B cell (primary cell): ENCODE measurements at regions not wholly inside any gene's neighbourhood (a gene's known extent, or its start where the extent isn't known, plus 50 kb on each side); places are given as distances from the start of the nearest gene placed in this dataset.
"Not testable (repeated sequence)": the region's sequence is repeated elsewhere in the genome, so short reads cannot be mapped to it uniquely, and the experiment has no call there.

ENCODE experiments used
- ATAC-seq: fragments of 200-7000 bp; cut with Tn5 transposase; one replicate; pipeline ENCODE4 v1.10.0; 2021; ENCODE audit warnings: low read depth, mild to moderate bottlenecking, moderate number of reproducible peaks, moderate library complexity
- CTCF ChIA-PET: fragments of 350-600 bp; sonication (Branson Sonifier 250); formaldehyde crosslinking; loops from one replicate; lab custom pipeline; 2021; ENCODE audit warnings: antibody characterized with exemption, inconsistent platforms; lab: Charles Lee
- POLR2A ChIA-PET: fragments of 350-600 bp; sonication (Branson Sonifier 250); formaldehyde crosslinking; loops from one replicate; lab custom pipeline; 2021; ENCODE audit warnings: antibody characterized with exemption; lab: Charles Lee
- DNase-seq: peaks from one replicate; pipeline ENCODE4 v3.0.0; 2013
- H2AFZ ChIP-seq: 2 replicates; pipeline ENCODE4 v1.6.1; 2012; ENCODE audit warnings: mild to moderate bottlenecking, low read depth, low read length; ENCODE audit not compliant: insufficient read depth, poor library complexity, severe bottlenecking
- H3K27ac ChIP-seq, 2 donors: 1 replicate in 1 of 2; 2 replicates in 1 of 2; pipeline ENCODE4 v1.5.1; 2012 to 2013; ENCODE audit warnings: low read length in 2 of 2, mild to moderate bottlenecking in 2 of 2, moderate library complexity in 1 of 2
- H3K27me3 ChIP-seq, 4 experiments: fragments of 200-600 bp in 1 of 4; sonication (generic) in 1 of 4; replicated peaks in 1 of 4; 1 replicate in 2 of 4; 2 replicates in 2 of 4; pipeline versions ENCODE4 v1.6.1 to v1.7.0; 2013 to 2016; ENCODE audit warnings: low read length in 3 of 4, mild to moderate bottlenecking in 2 of 4, mixed read lengths in 1 of 4, moderate library complexity in 1 of 4; ENCODE audit not compliant: insufficient read depth in 4 of 4, control insufficient read depth in 3 of 4; ENCODE audit errors: control extremely low read depth in 1 of 4
- H3K36me3 ChIP-seq, 2 experiments: replicated peaks in 1 of 2; 1 replicate in 1 of 2; 2 replicates in 1 of 2; pipeline versions ENCODE4 v1.6.1 to v1.7.1; 2013; ENCODE audit warnings: low read length in 1 of 2; ENCODE audit not compliant: insufficient read depth in 2 of 2, control insufficient read depth in 1 of 2; ENCODE audit errors: control extremely low read depth in 1 of 2, extremely low read depth in 1 of 2
- H3K4me1 ChIP-seq, 2 donors: fragments of 200-600 bp in 1 of 2; sonication (generic) in 1 of 2; 1 replicate in 1 of 2; 2 replicates in 1 of 2; pipeline versions ENCODE4 v1.5.1 to v1.6.1; 2013 to 2017; ENCODE audit warnings: low read length in 2 of 2; ENCODE audit not compliant: control insufficient read depth in 2 of 2, insufficient read depth in 2 of 2
- H3K4me2 ChIP-seq: replicated peaks from 2 replicates; pipeline ENCODE3; 2012; ENCODE audit warnings: mild to moderate bottlenecking, low read depth, low read length; ENCODE audit not compliant: poor library complexity, severe bottlenecking
- H3K4me3 ChIP-seq, 5 experiments: fragments of 200-600 bp in 1 of 5; sonication (generic) in 1 of 5; 1 replicate in 3 of 5; 2 replicates in 2 of 5; pipeline versions ENCODE4 v1.5.1 to v1.7.0; 2011 to 2016; ENCODE audit warnings: low read length in 4 of 5, mild to moderate bottlenecking in 4 of 5, low read depth in 2 of 5, control low read depth in 1 of 5, moderate library complexity in 1 of 5; ENCODE audit not compliant: insufficient read depth in 1 of 5; ENCODE audit errors: control extremely low read depth in 1 of 5, extremely low read depth in 1 of 5
- H3K79me2 ChIP-seq: fragments of 200-600 bp; sonication (generic); one replicate; pipeline ENCODE4 v1.6.0; 2016; ENCODE audit warnings: low read length; ENCODE audit not compliant: control insufficient read depth, insufficient read depth
- H3K9ac ChIP-seq: fragments of 200-600 bp; sonication (generic); 2 replicates; pipeline ENCODE4 v1.6.1; 2017; ENCODE audit warnings: mild to moderate bottlenecking, low read length, moderate library complexity
- H3K9me3 ChIP-seq, 3 donors: one replicate each; pipeline versions ENCODE4 v1.6.1 to v1.7.1; 2013; ENCODE audit warnings: low read length in 2 of 3; ENCODE audit not compliant: control insufficient read depth in 2 of 3, insufficient read depth in 1 of 3; ENCODE audit errors: control extremely low read depth in 1 of 3
- H4K20me1 ChIP-seq: 2 replicates; pipeline ENCODE4 v1.6.0; 2012; ENCODE audit warnings: mild to moderate bottlenecking, low read length; ENCODE audit not compliant: insufficient read depth, control insufficient read depth, poor library complexity, severe bottlenecking
- H3K27ac Mint-ChIP-seq: one replicate; pipeline ENCODE4 v1.8.0; 2021; ENCODE audit warnings: mixed read lengths
- H3K27me3 Mint-ChIP-seq: one replicate; pipeline ENCODE4 v1.8.0; 2021; ENCODE audit warnings: mixed read lengths
- H3K4me1 Mint-ChIP-seq: one replicate; pipeline ENCODE4 v1.8.0; 2021; ENCODE audit warnings: mixed read lengths
- H3K4me3 Mint-ChIP-seq: one replicate; pipeline ENCODE4 v1.8.0; 2021; ENCODE audit warnings: mixed read lengths
- H3K9me3 Mint-ChIP-seq: one replicate; pipeline ENCODE4 v1.8.0; 2022; ENCODE audit warnings: mixed read lengths; ENCODE audit not compliant: insufficient read depth
- EZH2 ChIP-seq: IDR thresholded peaks from 2 replicates; pipeline ENCODE4 v1.6.1; 2012; ENCODE audit warnings: borderline replicate concordance, low read depth, mild to moderate bottlenecking, moderate library complexity, low read length; ENCODE audit not compliant: insufficient read depth, poor library complexity, severe bottlenecking
- WGBS: methylation state at CpG from one replicate; pipeline ENCODE4 v1.1.5; 2013; ENCODE audit warnings: missing lambda C conversion rate; ENCODE audit not compliant: insufficient coverage; 5-methylcytosine and 5-hydroxymethylcytosine counted together
- intact Hi-C: fragments of 100-400 bp; cut with micrococcal nuclease; formaldehyde crosslinking; loops from one replicate; pipeline ENCODE4 v1.10.0; 2022
- TF ChIP-seq, protein P1 (sequence below): fragments of 200-600 bp; IDR thresholded peaks from one replicate; pipeline ENCODE4 v1.8.0; 2022; ENCODE audit warnings: antibody characterized with exemption, mild to moderate bottlenecking

DNA sequence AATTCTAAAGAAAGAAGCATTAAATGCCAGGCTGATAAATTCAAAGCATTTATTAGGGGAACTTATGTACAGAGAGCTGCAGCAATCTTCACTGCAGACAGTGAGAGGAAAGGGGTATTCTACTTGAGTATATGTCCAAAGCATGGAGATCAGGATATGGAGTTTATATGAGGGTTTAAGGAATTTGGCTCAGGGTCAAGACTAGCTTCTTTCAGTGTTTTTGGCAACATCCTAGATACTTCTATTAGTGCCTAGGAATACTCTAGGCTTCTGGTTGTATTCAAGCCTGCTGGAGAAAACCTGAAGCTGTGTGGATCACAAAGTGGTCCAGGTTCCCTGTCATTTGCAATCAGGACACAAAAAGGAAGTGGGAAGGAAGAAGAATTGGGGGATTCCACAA, 194.6 kb downstream of the CETN3 start:
- no peak for DNase-seq
- Histone ChIP-seq H4K20me1 (no peaks in the 10 kb centered on the region), H2AFZ (no peak overlapping the region), H3K27me3 (no peaks in the 10 kb centered on the region), H3K4me3 (no peak overlapping the region), H3K9me3 (no peaks in the 10 kb centered on the region), H3K9ac (no peak overlapping the region), H3K27ac (no peak overlapping the region), H3K79me2 (no peaks in the 10 kb centered on the region), H3K36me3 (no peaks in the 10 kb centered on the region), H3K4me2 (no peak overlapping the region), H3K4me1 (no peaks in the 10 kb centered on the region)
- Mint-ChIP-seq H3K4me3 (no peak overlapping the region), H3K4me1 (no peaks in the 10 kb centered on the region), H3K9me3 (no peaks in the 10 kb centered on the region), H3K27me3 (no peaks in the 10 kb centered on the region), H3K27ac (no peak overlapping the region)
- intact Hi-C loops = no loop called here
- ChIA-PET CTCF (no interaction called here), POLR2A (no interaction called here)
- TF ChIP-seq EZH2 = no peak
- TF ChIP-seq, protein P1, sequence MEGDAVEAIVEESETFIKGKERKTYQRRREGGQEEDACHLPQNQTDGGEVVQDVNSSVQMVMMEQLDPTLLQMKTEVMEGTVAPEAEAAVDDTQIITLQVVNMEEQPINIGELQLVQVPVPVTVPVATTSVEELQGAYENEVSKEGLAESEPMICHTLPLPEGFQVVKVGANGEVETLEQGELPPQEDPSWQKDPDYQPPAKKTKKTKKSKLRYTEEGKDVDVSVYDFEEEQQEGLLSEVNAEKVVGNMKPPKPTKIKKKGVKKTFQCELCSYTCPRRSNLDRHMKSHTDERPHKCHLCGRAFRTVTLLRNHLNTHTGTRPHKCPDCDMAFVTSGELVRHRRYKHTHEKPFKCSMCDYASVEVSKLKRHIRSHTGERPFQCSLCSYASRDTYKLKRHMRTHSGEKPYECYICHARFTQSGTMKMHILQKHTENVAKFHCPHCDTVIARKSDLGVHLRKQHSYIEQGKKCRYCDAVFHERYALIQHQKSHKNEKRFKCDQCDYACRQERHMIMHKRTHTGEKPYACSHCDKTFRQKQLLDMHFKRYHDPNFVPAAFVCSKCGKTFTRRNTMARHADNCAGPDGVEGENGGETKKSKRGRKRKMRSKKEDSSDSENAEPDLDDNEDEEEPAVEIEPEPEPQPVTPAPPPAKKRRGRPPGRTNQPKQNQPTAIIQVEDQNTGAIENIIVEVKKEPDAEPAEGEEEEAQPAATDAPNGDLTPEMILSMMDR = no peak
- no peak for ATAC-seq

DNA sequence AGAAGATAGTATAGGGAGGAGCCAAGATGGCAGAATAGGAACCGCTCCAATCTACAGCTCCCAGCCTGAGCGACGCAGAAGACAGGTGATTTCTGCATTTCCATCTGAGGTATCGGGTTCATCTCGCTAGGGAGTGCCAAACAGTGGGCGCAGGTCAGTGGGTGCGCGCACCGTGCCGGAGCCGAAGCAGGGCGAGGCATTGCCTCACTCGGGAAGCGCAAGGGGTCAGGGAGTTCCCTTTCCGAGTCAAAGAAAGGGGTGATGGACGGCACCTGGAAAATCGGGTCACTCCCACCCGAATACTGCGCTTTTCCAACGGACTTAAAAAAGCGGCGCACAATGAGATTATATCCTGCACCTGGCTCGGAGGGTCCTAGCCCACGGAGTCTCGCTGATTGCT, 201.2 kb downstream of the CETN3 start:
- H3K9me3 Mint-ChIP-seq, H3K27me3 Mint-ChIP-seq, H3K27ac Mint-ChIP-seq, H3K36me3 ChIP-seq, intact Hi-C loops, CTCF ChIA-PET, H3K9me3 ChIP-seq, ATAC-seq, H3K4me1 Mint-ChIP-seq, H3K4me3 Mint-ChIP-seq, H3K79me2 ChIP-seq, H3K27me3 ChIP-seq, H3K4me2 ChIP-seq, H3K4me1 ChIP-seq, H3K4me3 ChIP-seq, H2AFZ ChIP-seq, H4K20me1 ChIP-seq, DNase-seq, H3K27ac ChIP-seq, H3K9ac ChIP-seq, POLR2A ChIA-PET: not testable (repeated sequence)
- WGBS = 94% methylated on average over 13 of the region's 25 CpGs
